ENCODE measurements at regions not wholly inside any gene's neighbourhood (a gene's known extent, or its start where the extent isn't known, plus 50 kb on each side); places are given as distances from the start of the nearest gene placed in this dataset.
A peak's percentile ranks its signal among the peaks of the same experiment; 100 is the strongest.
"Not testable (repeated sequence)": the region's sequence is repeated elsewhere in the genome, so short reads cannot be mapped to it uniquely, and the experiment has no call there.

GRCh38 chr18:22741318-22741717 is 191.8 kb upstream of the RBBP8 start:
- Histone ChIP-seq H3K9ac (ENCODE audit: low read depth, low read length) (no peak overlapping the region), H3K9me3 (ENCODE audit: insufficient read depth, low read depth, low read length) (no peaks in the 10 kb centered on the region), H3K27ac (ENCODE audit: low read depth, low read length) (no peak overlapping the region), H3K4me3 (ENCODE audit: low read length) (no peak overlapping the region), H3K27me3 (ENCODE audit: insufficient read depth, low read length) (no peaks in the 10 kb centered on the region), H3K4me1 (ENCODE audit: insufficient read depth, low read length) (no peaks in the 10 kb centered on the region), H3K36me3 (ENCODE audit: insufficient read depth, low read length) (no peaks in the 10 kb centered on the region)
- WGBS = 90% methylated on average over 3 of the region's 3 CpGs

GRCh38 chr18:22742409-22742808 is 190.7 kb upstream of the RBBP8 start:
- H3K27ac ChIP-seq (ENCODE audit: low read depth, low read length) = no peak overlapping the region
- H3K9ac ChIP-seq (ENCODE audit: low read depth, low read length) = no peak overlapping the region
- H3K36me3 ChIP-seq (ENCODE audit: insufficient read depth, low read length) = no peaks in the 10 kb centered on the region
- 80% methylated on average over 3 of the region's 3 CpGs for WGBS
- H3K4me3 ChIP-seq (ENCODE audit: low read length) = no peak overlapping the region
- no peaks in the 10 kb centered on the region for H3K27me3 ChIP-seq (ENCODE audit: insufficient read depth, low read length)
- no peaks in the 10 kb centered on the region for H3K9me3 ChIP-seq (ENCODE audit: insufficient read depth, low read depth, low read length)
- H3K4me1 ChIP-seq (ENCODE audit: insufficient read depth, low read length) = no peaks in the 10 kb centered on the region

GRCh38 chr18:22745966-22746365 is 187.2 kb upstream of the RBBP8 start:
- Histone ChIP-seq H3K4me3 (ENCODE audit: low read length) (no peak overlapping the region), H3K36me3 (ENCODE audit: insufficient read depth, low read length) (no peaks in the 10 kb centered on the region), H3K27ac (ENCODE audit: low read depth, low read length) (no peak overlapping the region), H3K9me3 (ENCODE audit: insufficient read depth, low read depth, low read length) (no peaks in the 10 kb centered on the region), H3K9ac (ENCODE audit: low read depth, low read length) (no peak overlapping the region), H3K27me3 (ENCODE audit: insufficient read depth, low read length) (no peaks in the 10 kb centered on the region), H3K4me1 (ENCODE audit: insufficient read depth, low read length) (no peaks in the 10 kb centered on the region)
- no CpG with 5 or more reads among the region's 1 CpG for WGBS

GRCh38 chr18:22752014-22752413 is 181.1 kb upstream of the RBBP8 start:
- no peak overlapping the region for H3K27ac ChIP-seq (ENCODE audit: low read depth, low read length)
- no peak overlapping the region for H3K9ac ChIP-seq (ENCODE audit: low read depth, low read length)
- no peaks in the 10 kb centered on the region for H3K36me3 ChIP-seq (ENCODE audit: insufficient read depth, low read length)
- no peak overlapping the region for H3K4me3 ChIP-seq (ENCODE audit: low read length)
- 89% methylated on average over 1 of the region's 2 CpGs for WGBS
- no peaks in the 10 kb centered on the region for H3K27me3 ChIP-seq (ENCODE audit: insufficient read depth, low read length)
- no peaks in the 10 kb centered on the region for H3K9me3 ChIP-seq (ENCODE audit: insufficient read depth, low read depth, low read length)
- H3K4me1 ChIP-seq (ENCODE audit: insufficient read depth, low read length) = no peaks in the 10 kb centered on the region

DNA sequence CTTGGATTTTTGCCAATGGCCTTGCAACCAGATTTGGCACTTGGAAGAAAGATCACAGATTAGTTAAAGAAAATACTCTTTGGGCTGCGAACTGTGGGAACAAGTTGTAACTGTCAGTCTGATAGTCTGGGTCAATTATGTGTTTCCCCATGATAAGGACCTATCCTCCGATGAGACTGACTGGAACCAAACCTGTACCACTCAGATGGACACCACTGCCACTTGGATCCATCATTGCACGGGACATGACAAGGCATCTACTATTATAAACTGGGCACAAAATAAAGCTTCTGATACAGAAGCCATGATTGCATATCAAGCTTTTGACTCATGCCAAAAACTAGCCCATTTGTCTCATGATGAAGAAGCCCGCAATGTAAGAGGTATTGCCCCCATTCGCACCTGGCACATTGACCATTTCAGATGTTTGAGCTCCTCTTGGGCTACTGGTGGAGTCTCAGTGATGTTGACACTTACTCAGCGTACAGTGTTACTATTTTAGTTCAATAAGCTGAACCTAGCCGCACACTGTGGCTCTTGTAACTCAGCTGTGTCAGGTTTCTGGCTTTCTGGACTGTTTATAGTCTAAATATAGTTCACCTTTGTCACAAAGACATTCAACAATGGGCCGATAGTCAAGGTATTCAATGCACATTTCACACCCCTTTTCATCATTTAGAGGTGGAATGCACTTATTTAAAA is 179.8 kb upstream of the RBBP8 start:
- no peak overlapping the region for H3K27ac ChIP-seq (ENCODE audit: low read depth, low read length)
- no peak overlapping the region for H3K4me3 ChIP-seq (ENCODE audit: low read length)
- no peaks in the 10 kb centered on the region for H3K9me3 ChIP-seq (ENCODE audit: insufficient read depth, low read depth, low read length)
- WGBS = 94% methylated on average over 8 of the region's 8 CpGs
- H3K36me3 ChIP-seq (ENCODE audit: insufficient read depth, low read length) = no peaks in the 10 kb centered on the region
- no peaks in the 10 kb centered on the region for H3K4me1 ChIP-seq (ENCODE audit: insufficient read depth, low read length)
- H3K9ac ChIP-seq (ENCODE audit: low read depth, low read length) = no peak overlapping the region
- H3K27me3 ChIP-seq (ENCODE audit: insufficient read depth, low read length) = no peaks in the 10 kb centered on the region

GRCh38 chr18:22764005-22764404 is 169.1 kb upstream of the RBBP8 start:
- H3K9me3 ChIP-seq (ENCODE audit: insufficient read depth, low read depth, low read length); H3K36me3 ChIP-seq (ENCODE audit: insufficient read depth, low read length); H3K9ac ChIP-seq (ENCODE audit: low read depth, low read length); H3K4me1 ChIP-seq (ENCODE audit: insufficient read depth, low read length); H3K27me3 ChIP-seq (ENCODE audit: insufficient read depth, low read length); H3K27ac ChIP-seq (ENCODE audit: low read depth, low read length); H3K4me3 ChIP-seq (ENCODE audit: low read length): not testable (repeated sequence)
- WGBS = 100% methylated on average over 2 of the region's 2 CpGs

DNA sequence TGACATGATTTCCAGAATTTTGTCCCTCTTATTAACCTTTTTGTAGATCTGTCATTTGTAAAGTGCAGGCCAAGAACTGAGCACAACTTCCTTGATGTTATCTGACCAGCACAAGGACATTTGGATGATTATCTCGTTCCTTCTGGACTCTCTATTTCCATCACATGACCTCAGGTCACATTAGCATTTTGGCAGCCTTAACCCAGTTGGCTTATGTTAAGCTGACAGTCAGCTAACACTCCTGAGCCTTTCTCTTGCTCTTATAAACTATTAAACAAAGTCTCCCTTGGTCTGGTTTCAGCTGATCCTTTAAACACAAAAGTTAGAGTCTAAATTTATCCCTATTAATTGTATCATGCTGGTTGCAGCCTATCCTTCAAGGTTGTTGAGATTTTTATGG is 167.2 kb upstream of the RBBP8 start:
- no peaks in the 10 kb centered on the region for H3K4me1 ChIP-seq (ENCODE audit: insufficient read depth, low read length)
- no peaks in the 10 kb centered on the region for H3K27me3 ChIP-seq (ENCODE audit: insufficient read depth, low read length)
- H3K9ac ChIP-seq (ENCODE audit: low read depth, low read length) = no peak overlapping the region
- no peaks in the 10 kb centered on the region for H3K9me3 ChIP-seq (ENCODE audit: insufficient read depth, low read depth, low read length)
- no peaks in the 10 kb centered on the region for H3K36me3 ChIP-seq (ENCODE audit: insufficient read depth, low read length)
- no peak overlapping the region for H3K4me3 ChIP-seq (ENCODE audit: low read length)
- no peak overlapping the region for H3K27ac ChIP-seq (ENCODE audit: low read depth, low read length)
- 75% methylated on average over 1 of the region's 1 CpG for WGBS

GRCh38 chr18:22767653-22768052 is 165.5 kb upstream of the RBBP8 start:
- Histone ChIP-seq H3K36me3 (ENCODE audit: insufficient read depth, low read length) (no peaks in the 10 kb centered on the region), H3K4me1 (ENCODE audit: insufficient read depth, low read length) (no peaks in the 10 kb centered on the region), H3K27ac (ENCODE audit: low read depth, low read length) (no peak overlapping the region)

DNA sequence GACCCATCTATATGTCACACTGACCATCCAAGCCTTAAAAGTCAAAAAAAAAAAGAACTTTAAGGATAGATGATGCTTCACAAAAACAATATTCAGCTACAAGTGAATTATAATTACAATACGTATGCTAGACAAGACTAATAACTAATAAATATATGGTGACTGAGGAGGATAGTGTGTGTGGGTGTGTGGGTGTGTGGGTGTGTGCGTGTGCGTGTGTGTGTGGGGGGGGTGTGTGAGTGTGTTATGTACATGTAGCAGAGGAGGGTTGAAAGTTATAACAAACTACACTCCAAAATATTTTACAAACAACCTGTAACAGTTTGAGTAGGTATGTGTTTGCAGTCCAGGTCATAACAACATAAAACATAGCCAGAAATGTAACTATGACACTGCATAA is 159.2 kb upstream of the RBBP8 start:
- Histone ChIP-seq H3K9me3 (ENCODE audit: insufficient read depth, low read depth, low read length) (no peaks in the 10 kb centered on the region), H3K9ac (ENCODE audit: low read depth, low read length) (no peak overlapping the region), H3K27me3 (ENCODE audit: insufficient read depth, low read length) (no peaks in the 10 kb centered on the region), H3K27ac (ENCODE audit: low read depth, low read length) (no peak overlapping the region), H3K4me1 (ENCODE audit: insufficient read depth, low read length) (no peaks in the 10 kb centered on the region), H3K36me3 (ENCODE audit: insufficient read depth, low read length) (no peaks in the 10 kb centered on the region), H3K4me3 (ENCODE audit: low read length) (no peak overlapping the region)
- no CpG with 5 or more reads among the region's 3 CpGs for WGBS

More at GRCh38 chr18:22767653-22768052, 165.5 kb upstream of the RBBP8 start:
- H3K4me3 ChIP-seq (ENCODE audit: low read length) = no peak overlapping the region
- no peaks in the 10 kb centered on the region for H3K9me3 ChIP-seq (ENCODE audit: insufficient read depth, low read depth, low read length)
- H3K9ac ChIP-seq (ENCODE audit: low read depth, low read length) = no peak overlapping the region
- no peaks in the 10 kb centered on the region for H3K27me3 ChIP-seq (ENCODE audit: insufficient read depth, low read length)

DNA sequence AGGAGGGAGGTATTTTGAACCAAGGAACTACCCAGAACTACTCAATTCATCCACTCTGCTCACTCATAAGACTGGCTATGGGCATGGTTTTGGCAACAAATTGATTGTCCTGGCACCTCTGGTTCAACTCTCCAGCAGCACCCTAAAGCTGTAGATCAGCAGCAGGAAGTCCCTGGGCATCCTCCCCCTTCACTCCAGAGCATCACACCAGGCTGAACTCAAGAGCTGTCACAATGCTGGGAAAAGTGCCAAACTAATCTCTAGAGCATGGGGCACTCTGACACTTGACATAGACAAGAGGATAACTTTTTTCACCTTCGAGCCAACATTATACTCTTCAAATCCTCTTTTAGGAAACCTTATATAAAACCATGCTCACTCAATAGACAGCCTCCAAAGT is 154.1 kb upstream of the RBBP8 start:
- H3K27me3 ChIP-seq (ENCODE audit: insufficient read depth, low read length) = no peaks in the 10 kb centered on the region
- no peaks in the 10 kb centered on the region for H3K9me3 ChIP-seq (ENCODE audit: insufficient read depth, low read depth, low read length)
- WGBS = 88% methylated on average over 1 of the region's 1 CpG
- H3K4me3 ChIP-seq (ENCODE audit: low read length) = no peak overlapping the region
- no peak overlapping the region for H3K27ac ChIP-seq (ENCODE audit: low read depth, low read length)
- no peaks in the 10 kb centered on the region for H3K4me1 ChIP-seq (ENCODE audit: insufficient read depth, low read length)
- no peaks in the 10 kb centered on the region for H3K36me3 ChIP-seq (ENCODE audit: insufficient read depth, low read length)
- no peak overlapping the region for H3K9ac ChIP-seq (ENCODE audit: low read depth, low read length)

DNA sequence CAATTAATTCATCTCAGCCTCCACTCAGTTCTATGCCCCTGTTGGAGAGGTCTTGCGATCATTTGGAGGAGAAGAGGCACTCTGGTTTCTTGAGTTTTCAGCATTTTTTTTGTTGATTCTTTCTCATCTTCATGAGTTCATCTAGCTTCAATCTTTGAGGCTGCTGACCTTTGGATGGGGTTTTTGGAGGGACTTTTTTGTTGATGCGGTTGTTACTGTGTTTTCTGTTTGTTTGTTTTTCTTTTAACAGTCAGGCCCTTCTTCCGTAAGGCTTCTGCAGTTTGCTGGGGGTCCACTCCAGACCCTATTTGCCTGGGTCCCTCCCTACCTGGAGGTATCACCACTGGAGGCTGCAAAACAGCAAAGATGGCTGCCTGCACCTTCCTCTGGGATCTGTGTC is 149.9 kb upstream of the RBBP8 start:
- 92% methylated on average over 3 of the region's 3 CpGs for WGBS
- Histone ChIP-seq H3K27me3 (ENCODE audit: insufficient read depth, low read length) (no peaks in the 10 kb centered on the region), H3K27ac (ENCODE audit: low read depth, low read length) (no peak overlapping the region), H3K9me3 (ENCODE audit: insufficient read depth, low read depth, low read length) (no peaks in the 10 kb centered on the region), H3K9ac (ENCODE audit: low read depth, low read length) (no peak overlapping the region), H3K36me3 (ENCODE audit: insufficient read depth, low read length) (no peaks in the 10 kb centered on the region), H3K4me1 (ENCODE audit: insufficient read depth, low read length) (no peaks in the 10 kb centered on the region), H3K4me3 (ENCODE audit: low read length) (no peak overlapping the region)

- Histone ChIP-seq H3K9me3 (ENCODE audit: insufficient read depth, low read depth, low read length) (no peaks in the 10 kb centered on the region), H3K9ac (ENCODE audit: low read depth, low read length) (no peak overlapping the region), H3K4me1 (ENCODE audit: insufficient read depth, low read length) (no peaks in the 10 kb centered on the region), H3K4me3 (ENCODE audit: low read length) (no peak overlapping the region), H3K36me3 (ENCODE audit: insufficient read depth, low read length) (no peaks in the 10 kb centered on the region), H3K27ac (ENCODE audit: low read depth, low read length) (peak overlapping the region; percentile 30; the same call in 1 of the 2 replicates), H3K27me3 (ENCODE audit: insufficient read depth, low read length) (no peaks in the 10 kb centered on the region)
- whole genome bisulfite sequencing = 53% methylated on average over 4 of the region's 4 CpGs
Observed at GRCh38 chr18:22783662-22784076, 149.5 kb upstream of the RBBP8 start.
